IMR-90 (cell line): ENCODE measurements at regions not wholly inside any gene's neighbourhood (a gene's known extent, or its start where the extent isn't known, plus 50 kb on each side); places are given as distances from the start of the nearest gene placed in this dataset.
"Not testable (repeated sequence)": the region's sequence is repeated elsewhere in the genome, so short reads cannot be mapped to it uniquely, and the experiment has no call there.

Experiments used
- ATAC-seq: fragments of 200-7000 bp; cut with Tn5 transposase; 2 replicates; pipeline ENCODE4 v1.9.1; 2020; ENCODE audit warnings: low read depth, mild to moderate bottlenecking, moderate library complexity
- BruUV-seq: library from RNA; stranded (reverse); fragments of 400-500 nt; replicated peaks from 2 replicates; lab custom pipeline; 2021; lab: Mats Ljungman, UMichigan
- CTCF ChIA-PET: fragments of 300-600 bp; formaldehyde crosslinking; extraction: SDS; loops from one replicate; lab custom pipeline; 2021; ENCODE audit warnings: antibody characterized with exemption; lab: Yijun Ruan, JAX
- POLR2A ChIA-PET: fragments of 300-600 bp; sonication (Branson Sonifier 250); formaldehyde crosslinking; loops from one replicate; lab custom pipeline; 2022; ENCODE audit warnings: antibody characterized with exemption; ENCODE audit not compliant: unreplicated experiment; lab: Charles Lee
- DNase-seq: peaks from one replicate; pipeline ENCODE4 v3.0.0; 2013
- H2AFZ ChIP-seq: replicated peaks from 2 replicates; pipeline ENCODE3; 2013; ENCODE audit warnings: low read length, mild to moderate bottlenecking; ENCODE audit not compliant: poor library complexity
- H2AK5ac ChIP-seq: 2 replicates; pipeline ENCODE4 v1.6.1; 2013; ENCODE audit warnings: low read depth, low read length, inconsistent platforms
- H2AK9ac ChIP-seq: replicated peaks from 2 replicates; pipeline ENCODE3; 2013; ENCODE audit warnings: mild to moderate bottlenecking, low read depth, low read length, moderate library complexity; ENCODE audit not compliant: poor library complexity
- H2BK120ac ChIP-seq: 2 replicates; pipeline ENCODE4 v1.6.1; 2013; ENCODE audit warnings: low read depth, low read length, inconsistent platforms
- H2BK15ac ChIP-seq: 3 replicates; pipeline ENCODE4 v1.6.1; 2013; ENCODE audit warnings: low read depth, low read length, inconsistent platforms
- H2BK20ac ChIP-seq: 2 replicates; pipeline ENCODE4 v1.6.1; 2013; ENCODE audit warnings: low read depth, mild to moderate bottlenecking, inconsistent platforms, low read length, moderate library complexity
- H2BK5ac ChIP-seq: 2 replicates; pipeline ENCODE4 v1.6.1; 2013; ENCODE audit warnings: mild to moderate bottlenecking, low read depth, low read length, inconsistent platforms; ENCODE audit not compliant: poor library complexity, severe bottlenecking
- H3K14ac ChIP-seq: replicated peaks from 2 replicates; pipeline ENCODE4 v1.6.1; 2013; ENCODE audit warnings: low read depth, low read length, inconsistent platforms
- H3K18ac ChIP-seq: 2 replicates; pipeline ENCODE4 v1.6.1; 2013; ENCODE audit warnings: low read depth, low read length, control low read depth
- H3K23ac ChIP-seq: 2 replicates; pipeline ENCODE4 v1.6.1; 2013; ENCODE audit warnings: low read depth, low read length, inconsistent platforms
- H3K27ac ChIP-seq: 2 replicates; pipeline ENCODE4 v1.5.1; 2013; ENCODE audit warnings: mild to moderate bottlenecking, control low read depth, low read length; ENCODE audit not compliant: insufficient read depth
- H3K27me3 ChIP-seq: 2 replicates; pipeline ENCODE4 v1.6.1; 2013; ENCODE audit warnings: low read length; ENCODE audit not compliant: control insufficient read depth, insufficient read depth
- H3K36me3 ChIP-seq: 2 replicates; pipeline ENCODE4 v1.6.1; 2013; ENCODE audit warnings: low read length, mixed read lengths; ENCODE audit not compliant: control insufficient read depth, insufficient read depth
- H3K4ac ChIP-seq: 2 replicates; pipeline ENCODE4 v1.6.1; 2013; ENCODE audit warnings: low read depth, low read length, inconsistent platforms
- H3K4me1 ChIP-seq: 2 replicates; pipeline ENCODE4 v1.6.1; 2013; ENCODE audit warnings: low read length, mixed read lengths; ENCODE audit not compliant: control insufficient read depth, insufficient read depth
- H3K4me2 ChIP-seq: 2 replicates; pipeline ENCODE4 v1.6.1; 2013; ENCODE audit warnings: low read depth, mild to moderate bottlenecking, control low read depth, low read length, moderate library complexity
- H3K4me3 ChIP-seq: 2 replicates; pipeline ENCODE4 v1.5.1; 2013; ENCODE audit warnings: low read depth, mild to moderate bottlenecking, control low read depth, low read length, moderate library complexity; ENCODE audit not compliant: insufficient read depth
- H3K56ac ChIP-seq: 2 replicates; pipeline ENCODE4 v1.6.1; 2013; ENCODE audit warnings: low read length, inconsistent platforms; ENCODE audit not compliant: insufficient read depth; ENCODE audit errors: extremely low read depth
- H3K79me1 ChIP-seq, 2 experiments: 2 replicates each; pipeline ENCODE4 v1.6.1; 2013; ENCODE audit warnings: low read length in 2 of 2, inconsistent platforms in 1 of 2, low read depth in 1 of 2
- H3K9ac ChIP-seq: 2 replicates; pipeline ENCODE4 v1.6.1; 2013; ENCODE audit warnings: low read depth, low read length, control low read depth
- H3K9me1 ChIP-seq: 2 replicates; pipeline ENCODE4 v1.6.1; 2013; ENCODE audit warnings: low read length, inconsistent platforms; ENCODE audit not compliant: insufficient read depth
- H3K9me3 ChIP-seq: 2 replicates; pipeline ENCODE4 v1.6.1; 2013; ENCODE audit warnings: low read length; ENCODE audit not compliant: control insufficient read depth, insufficient read depth
- H4K20me1 ChIP-seq: 2 replicates; pipeline ENCODE4 v1.6.1; 2013; ENCODE audit warnings: low read length, inconsistent platforms; ENCODE audit not compliant: insufficient read depth
- H4K5ac ChIP-seq: 2 replicates; pipeline ENCODE4 v1.6.1; 2013; ENCODE audit warnings: mild to moderate bottlenecking, low read depth, low read length, control low read depth
- H4K8ac ChIP-seq, 2 experiments: 2 replicates each; pipeline ENCODE4 v1.6.1; 2013; ENCODE audit warnings: low read depth in 2 of 2, low read length in 2 of 2, control low read depth in 1 of 2, inconsistent platforms in 1 of 2
- H4K91ac ChIP-seq: 2 replicates; pipeline ENCODE4 v1.6.1; 2013; ENCODE audit warnings: low read depth, low read length, inconsistent platforms; ENCODE audit not compliant: insufficient read depth
- WGBS, 2 experiments: methylation state at CpG; one replicate each; pipeline versions ENCODE4 v1.1.5 to v1.1.7; 2013; ENCODE audit warnings: missing lambda C conversion rate in 2 of 2; ENCODE audit not compliant: insufficient read length in 1 of 2; ENCODE audit errors: extremely low coverage in 2 of 2; 5-methylcytosine and 5-hydroxymethylcytosine counted together
- dilution Hi-C: fragments of 300-500 bp; cut with HindIII; formaldehyde crosslinking; loops from one replicate; pipeline ENCODE4 v1.14.3; 2018; ENCODE audit warnings: low sequenced_read_pairs; ENCODE audit not compliant: unreplicated experiment
- in situ Hi-C: fragments of 300-500 bp; cut with MboI; formaldehyde crosslinking; loops from 3 replicates; pipeline ENCODE4 v1.14.3; 2019; ENCODE audit warnings: low sequenced_read_pairs, inconsistent platforms, mixed read lengths
- intact Hi-C: fragments of 100-400 bp; cut with micrococcal nuclease; formaldehyde crosslinking; loops from 2 replicates; pipeline ENCODE4 v1.10.0; 2022

DNA sequence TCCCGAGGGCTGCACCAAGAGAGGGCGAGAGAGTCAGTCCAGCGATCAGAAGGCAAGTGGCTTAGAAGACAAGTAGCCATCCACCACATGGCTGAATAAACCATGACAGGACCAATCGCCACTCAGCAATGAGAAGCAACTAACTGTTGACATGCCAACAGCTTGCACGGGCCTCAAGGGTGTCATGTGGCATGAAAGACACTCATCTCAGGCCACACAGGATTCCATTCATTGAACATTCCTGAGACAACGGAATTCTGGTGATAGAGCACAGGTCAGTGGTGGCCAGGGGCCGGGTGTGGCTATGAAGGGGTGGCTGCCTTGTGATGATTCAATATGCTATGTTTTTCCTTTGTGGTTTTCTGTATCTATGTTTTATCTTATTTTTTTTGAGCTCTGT is 110.6 kb upstream of the CCZ1B start:
- H4K8ac ChIP-seq, H3K9me1 ChIP-seq, intact Hi-C loops, dilution Hi-C loops, H4K5ac ChIP-seq, H3K9me3 ChIP-seq, H4K91ac ChIP-seq, H2BK120ac ChIP-seq, H3K4me2 ChIP-seq, H3K14ac ChIP-seq, H2AK5ac ChIP-seq, H3K79me1 ChIP-seq, H2BK15ac ChIP-seq, DNase-seq, H2BK5ac ChIP-seq, in situ Hi-C loops, H3K36me3 ChIP-seq, H4K20me1 ChIP-seq, H3K4me1 ChIP-seq, H3K4ac ChIP-seq, H2BK20ac ChIP-seq, H3K4me3 ChIP-seq, H3K56ac ChIP-seq, H3K23ac ChIP-seq, H3K18ac ChIP-seq, POLR2A ChIA-PET, H3K9ac ChIP-seq, BruUV-seq, H3K27ac ChIP-seq, ATAC-seq, H2AK9ac ChIP-seq, CTCF ChIA-PET, H2AFZ ChIP-seq, H3K27me3 ChIP-seq: not testable (repeated sequence)
- WGBS, 2 experiments = no CpG with 5 or more reads among the region's 7 CpGs

- H2AK5ac ChIP-seq, H3K9me1 ChIP-seq, H2AFZ ChIP-seq, H2AK9ac ChIP-seq, H3K4ac ChIP-seq, H3K9ac ChIP-seq, H4K5ac ChIP-seq, H3K4me2 ChIP-seq, H3K14ac ChIP-seq, H3K23ac ChIP-seq, ATAC-seq, H3K56ac ChIP-seq, H2BK20ac ChIP-seq, BruUV-seq, H3K79me1 ChIP-seq, CTCF ChIA-PET, H3K9me3 ChIP-seq, H3K18ac ChIP-seq, H3K4me3 ChIP-seq, intact Hi-C loops, H3K27ac ChIP-seq, H3K4me1 ChIP-seq, H3K27me3 ChIP-seq, in situ Hi-C loops, H4K20me1 ChIP-seq, H4K8ac ChIP-seq, H2BK120ac ChIP-seq, H3K36me3 ChIP-seq, H2BK5ac ChIP-seq, H4K91ac ChIP-seq, POLR2A ChIA-PET, DNase-seq, H2BK15ac ChIP-seq, dilution Hi-C loops: not testable (repeated sequence)
- WGBS, 2 experiments = no CpG with 5 or more reads among the region's 9 CpGs
Measured at GRCh38 chr7:6937746-6938145, 111.7 kb upstream of the CCZ1B start.
